GM12878 (cell line): ENCODE measurements at regions not wholly inside any gene's neighbourhood (a gene's known extent, or its start where the extent isn't known, plus 50 kb on each side); places are given as distances from the start of the nearest gene placed in this dataset.

Experiments
- ATAC-seq: fragments of 200-7000 bp; cut with Tn5 transposase; 3 replicates; pipeline ENCODE4 v1.9.1; 2020; ENCODE audit warnings: mild to moderate bottlenecking, moderate library complexity
- BruUV-seq: library from RNA; stranded (reverse); fragments of 400-500 nt; replicated peaks from 2 replicates; lab custom pipeline; 2021; lab: Mats Ljungman, UMichigan
- CTCF ChIA-PET: fragments of 300-600 bp; sonication (Branson Sonifier 250); formaldehyde crosslinking; extraction: SDS; loops from one replicate; lab custom pipeline; 2021; ENCODE audit warnings: inconsistent platforms; lab: Yijun Ruan, JAX
- POLR2A ChIA-PET: fragments of 350-600 bp; formaldehyde crosslinking; extraction: SDS; loops from one replicate; lab custom pipeline; 2021; ENCODE audit warnings: inconsistent platforms; lab: Charles Lee
- RAD21 ChIA-PET: fragments of 300-600 bp; sonication (Branson Sonifier 250); formaldehyde crosslinking; loops from one replicate; lab custom pipeline; 2023; ENCODE audit warnings: antibody characterized with exemption; ENCODE audit not compliant: unreplicated experiment; lab: Charles Lee
- SMC1A ChIA-PET: fragments of 300-600 bp; sonication (Branson Sonifier 250); formaldehyde crosslinking; loops from one replicate; lab custom pipeline; 2023; ENCODE audit not compliant: unreplicated experiment, uncharacterized antibody; lab: Charles Lee
- DNase-seq: peaks from one replicate; pipeline ENCODE4 v3.0.0-alpha.2; 2011; ENCODE audit warnings: low read depth, low spot score
- FAIRE-seq: peaks from 3 replicates; lab custom pipeline; 2011; peaks lifted over from hg19 to GRCh38; lab: Jason Lieb, UNC
- H2AFZ ChIP-seq: 2 replicates; pipeline ENCODE4 v1.6.0; 2011; ENCODE audit warnings: low read depth, low read length, control low read depth; ENCODE audit not compliant: control insufficient read depth
- H3K27ac ChIP-seq: 2 replicates; pipeline ENCODE4 v1.5.1; 2011; ENCODE audit warnings: control low read depth; ENCODE audit not compliant: control insufficient read depth, insufficient read depth
- H3K27me3 ChIP-seq, 2 experiments: replicated peaks in 1 of 2; 2 replicates each; pipeline versions ENCODE4 v1.6.0 to v1.6.1; 2011; ENCODE audit warnings: low read length in 1 of 2; ENCODE audit not compliant: control insufficient read depth in 2 of 2, insufficient read depth in 2 of 2
- H3K36me3 ChIP-seq, 2 experiments: 2 replicates each; pipeline ENCODE4 v1.5.1; 2011; ENCODE audit warnings: low read length in 1 of 2; ENCODE audit not compliant: control insufficient read depth in 2 of 2, insufficient read depth in 2 of 2
- H3K4me1 ChIP-seq: 2 replicates; pipeline ENCODE4 v1.6.1; 2011; ENCODE audit warnings: mild to moderate bottlenecking, low read length, moderate library complexity, mixed read lengths; ENCODE audit not compliant: control insufficient read depth, insufficient read depth
- H3K4me2 ChIP-seq: 2 replicates; pipeline ENCODE4 v1.6.0; 2011; ENCODE audit warnings: control low read depth; ENCODE audit not compliant: control insufficient read depth, insufficient read depth
- H3K4me3 ChIP-seq: fragments of 200-600 bp; sonication (generic); 2 replicates; pipeline ENCODE4 v1.5.1; 2016
- H3K79me2 ChIP-seq: 2 replicates; pipeline ENCODE4 v1.6.0; 2011; ENCODE audit warnings: low read length; ENCODE audit not compliant: control insufficient read depth, insufficient read depth
- H3K9ac ChIP-seq: 2 replicates; pipeline ENCODE4 v1.8.0; 2011; ENCODE audit warnings: low read length, control low read depth, mixed read lengths; ENCODE audit not compliant: control insufficient read depth, insufficient read depth
- H3K9me3 ChIP-seq: replicated peaks from 3 replicates; pipeline ENCODE4 v1.5.1; 2011; ENCODE audit warnings: mild to moderate bottlenecking, low read length; ENCODE audit not compliant: control insufficient read depth, insufficient read depth
- H4K20me1 ChIP-seq: 2 replicates; pipeline ENCODE4 v1.6.0; 2011; ENCODE audit not compliant: control insufficient read depth, insufficient read depth
- BCL11A ChIP-seq: IDR thresholded peaks from 2 replicates; pipeline ENCODE4 v1.6.1; 2011; ENCODE audit warnings: low read depth, low read length
- GATAD2B ChIP-seq: fragments of 450-650 bp; conservative IDR thresholded peaks from 2 replicates; pipeline ENCODE4 v1.6.1; 2017; ENCODE audit warnings: low read depth, mild to moderate bottlenecking, moderate library complexity
- IRF4 ChIP-seq: IDR thresholded peaks from 2 replicates; pipeline ENCODE4 v1.6.1; 2011; ENCODE audit warnings: low read depth, low read length
- JUND ChIP-seq: IDR thresholded peaks from 2 replicates; pipeline ENCODE4 v1.6.1; 2012; ENCODE audit warnings: low read depth, mild to moderate bottlenecking, low read length, improper control_type of control experiment, moderate library complexity
- RCOR1 ChIP-seq: conservative IDR thresholded peaks from 2 replicates; pipeline ENCODE4 v1.6.1; 2012; ENCODE audit warnings: low read depth, low read length, improper control_type of control experiment
- RELA ChIP-seq: fragments of 450-650 bp; IDR thresholded peaks from 2 replicates; pipeline ENCODE4 v1.8.0; 2014; ENCODE audit warnings: borderline replicate concordance; ENCODE audit not compliant: partially characterized antibody
- SPI1 ChIP-seq: IDR thresholded peaks from 2 replicates; pipeline ENCODE4 v1.6.1; 2011; ENCODE audit warnings: low read depth, mild to moderate bottlenecking, low read length, moderate library complexity, borderline replicate concordance; ENCODE audit not compliant: insufficient read depth
- TCF7 ChIP-seq: IDR thresholded peaks from 2 replicates; pipeline ENCODE4 v1.6.1; 2014; ENCODE audit warnings: antibody characterized with exemption, borderline replicate concordance
- YBX1 ChIP-seq: fragments of 450-650 bp; IDR thresholded peaks from 2 replicates; pipeline ENCODE4 v1.6.1; 2016; ENCODE audit warnings: antibody characterized with exemption
- ZNF274 ChIP-seq: IDR thresholded peaks from one replicate; pipeline ENCODE4 v1.8.0; 2011; ENCODE audit not compliant: insufficient read length, insufficient read depth
- ZNF384 ChIP-seq: IDR thresholded peaks from 2 replicates; pipeline ENCODE4 v1.6.1; 2012; ENCODE audit warnings: low read depth, mild to moderate bottlenecking, low read length, improper control_type of control experiment, borderline replicate concordance
- WGBS: methylation state at CpG from one replicate; pipeline ENCODE4 v1.1.6; 2016; ENCODE audit warnings: low lambda C conversion rate; ENCODE audit not compliant: insufficient replicate concordance, insufficient coverage; ENCODE audit errors: missing lambda C conversion rate; 5-methylcytosine and 5-hydroxymethylcytosine counted together
- in situ Hi-C: fragments of 300-500 bp; cut with MboI; formaldehyde crosslinking; loops from 9 replicates; pipeline ENCODE4 v1.14.3; 2018; ENCODE audit warnings: mixed read lengths
- intact Hi-C: fragments of 100-400 bp; cut with micrococcal nuclease; formaldehyde crosslinking; loops from one replicate; pipeline ENCODE4 v1.14.2; 2022; ENCODE audit not compliant: unreplicated experiment
- TF ChIP-seq, protein P1 (sequence below): IDR thresholded peaks from 2 replicates; pipeline ENCODE4 v1.6.1; 2011; ENCODE audit warnings: low read depth, mild to moderate bottlenecking, low read length, moderate library complexity, borderline replicate concordance; ENCODE audit errors: extremely low read depth
- TF ChIP-seq, protein P2 (sequence below): IDR thresholded peaks from 2 replicates; pipeline ENCODE4 v1.6.1; 2011; ENCODE audit warnings: low read depth, low read length, improper control_type of control experiment, borderline replicate concordance

DNA sequence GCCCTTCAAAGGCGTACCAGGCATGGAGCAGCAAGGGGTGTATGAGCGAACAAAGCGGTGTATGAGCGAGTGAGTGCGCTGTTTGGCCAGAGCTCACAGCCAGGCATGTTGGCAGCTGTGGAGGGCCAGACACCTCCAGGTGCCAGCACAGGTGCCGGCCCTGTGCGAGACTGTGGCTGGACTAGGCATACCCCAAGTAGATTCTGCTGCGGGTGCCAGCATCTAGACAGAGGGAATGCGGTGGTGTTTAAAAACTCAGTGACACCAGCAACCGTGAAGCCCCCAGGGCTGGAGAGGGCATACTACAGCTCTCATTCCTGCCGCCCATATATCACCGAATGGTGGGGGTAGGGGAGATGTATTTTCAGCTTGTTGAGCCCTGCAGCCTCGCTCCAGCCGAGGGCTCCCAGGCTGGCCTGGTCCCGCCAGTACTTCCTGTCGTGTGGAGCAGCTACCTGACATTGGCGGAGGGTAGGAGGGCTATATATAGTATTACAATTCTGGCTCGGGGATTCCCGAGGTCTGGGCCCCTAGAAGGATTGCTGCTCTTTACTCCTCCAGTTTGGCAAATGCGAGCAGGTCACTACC lies 1829.6 kb upstream of the NUDT12 start:
- FAIRE-seq (no peak), DNase-seq (no peak)
- no peak overlapping the region for H3K27ac ChIP-seq
- ChIA-PET CTCF (no interaction called here), RAD21 (no interaction called here), SMC1A (no interaction called here)
- H3K4me1 ChIP-seq: no peaks in the 10 kb centered on the region
- in situ Hi-C loops: no loop called here
- H3K9me3 ChIP-seq: no peaks in the 10 kb centered on the region
- no peaks in the 10 kb centered on the region for H4K20me1 ChIP-seq
- no peak overlapping the region for H3K9ac ChIP-seq
- no peak overlapping the region for H3K4me2 ChIP-seq
- TF ChIP-seq BCL11A (no peak), GATAD2B (no peak), JUND (no peak), IRF4 (no peak), YBX1 (no peak), RCOR1 (no peak), TCF7 (no peak), ZNF274 (no peak), SPI1 (no peak), ZNF384 (no peak), RELA (no peak)
- TF ChIP-seq, protein P1, sequence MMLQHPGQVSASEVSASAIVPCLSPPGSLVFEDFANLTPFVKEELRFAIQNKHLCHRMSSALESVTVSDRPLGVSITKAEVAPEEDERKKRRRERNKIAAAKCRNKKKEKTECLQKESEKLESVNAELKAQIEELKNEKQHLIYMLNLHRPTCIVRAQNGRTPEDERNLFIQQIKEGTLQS: no peak
- TF ChIP-seq, protein P2, sequence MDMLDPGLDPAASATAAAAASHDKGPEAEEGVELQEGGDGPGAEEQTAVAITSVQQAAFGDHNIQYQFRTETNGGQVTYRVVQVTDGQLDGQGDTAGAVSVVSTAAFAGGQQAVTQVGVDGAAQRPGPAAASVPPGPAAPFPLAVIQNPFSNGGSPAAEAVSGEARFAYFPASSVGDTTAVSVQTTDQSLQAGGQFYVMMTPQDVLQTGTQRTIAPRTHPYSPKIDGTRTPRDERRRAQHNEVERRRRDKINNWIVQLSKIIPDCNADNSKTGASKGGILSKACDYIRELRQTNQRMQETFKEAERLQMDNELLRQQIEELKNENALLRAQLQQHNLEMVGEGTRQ: no peak
- TF ChIP-seq, all 136 proteins: peak for 0
- Histone ChIP-seq H3K79me2 (no peaks in the 10 kb centered on the region), H3K4me3 (no peak overlapping the region), H3K27me3 (no peaks in the 10 kb centered on the region), H3K36me3 (no peaks in the 10 kb centered on the region), H2AFZ (no peak overlapping the region)
- POLR2A ChIA-PET: no interaction called here
- BruUV-seq: no TSS peak
- WGBS: 61% methylated on average over 20 of the region's 20 CpGs
- intact Hi-C loops: no loop called here
- ATAC-seq: no peak
